ENCODE measurements at regions not wholly inside any gene's neighbourhood (a gene's known extent, or its start where the extent isn't known, plus 50 kb on each side); places are given as distances from the start of the nearest gene placed in this dataset.

- no peak for TF ChIP-seq EZH2 (IDR thresholded peaks at IDR 0.05; ENCODE audit: borderline replicate concordance, insufficient read depth, low read length, poor library complexity, severe bottlenecking)
- TF ChIP-seq CTCF (IDR thresholded peaks at IDR 0.05; ENCODE audit: poor library complexity, severe bottlenecking), result no peak
- no peak for TF ChIP-seq RAD21 (conservative IDR thresholded peaks at IDR 0.05)
- TF ChIP-seq POLR2AphosphoS5 (IDR thresholded peaks at IDR 0.05), result no peak
- TF ChIP-seq REST (IDR thresholded peaks at IDR 0.05; ENCODE audit: borderline replicate concordance), result no peak
- TF ChIP-seq TAF1 (IDR thresholded peaks at IDR 0.05; ENCODE audit: low read depth), result no peak
Observed at GRCh38 chr7:41131956-41132355, 570.9 kb downstream of the INHBA start.

All from neural cell (in vitro differentiated cells).